Sigmoid colon (tissue), 6 donors: ENCODE measurements at regions not wholly inside any gene's neighbourhood (a gene's known extent, or its start where the extent isn't known, plus 50 kb on each side); places are given as distances from the start of the nearest gene placed in this dataset.

Experiments
- DNase-seq: peaks from one replicate; pipeline ENCODE4 v3.0.0-alpha.2; 2019
- H3K27ac ChIP-seq, 4 donors: fragments of 200-600 bp; sonication (generic); one replicate each; pipeline ENCODE4 v1.5.1; 2016 to 2019; ENCODE audit warnings: mild to moderate bottlenecking in 1 of 4
- H3K27me3 ChIP-seq, 3 donors: fragments of 200-600 bp; sonication (generic); one replicate each; pipeline ENCODE4 v1.5.1; 2019; ENCODE audit warnings: mild to moderate bottlenecking in 1 of 3
- H3K36me3 ChIP-seq, 4 donors: fragments of 200-600 bp; sonication (generic); one replicate each; pipeline ENCODE4 v1.5.1; 2016 to 2019
- H3K4me1 ChIP-seq, 4 donors: fragments of 200-600 bp; sonication (generic); one replicate each; pipeline ENCODE4 v1.5.1; 2017 to 2019
- H3K4me3 ChIP-seq, 4 donors: fragments of 200-600 bp; sonication (generic); one replicate each; pipeline ENCODE4 v1.5.1; 2017 to 2019; ENCODE audit warnings: mild to moderate bottlenecking in 2 of 4, moderate library complexity in 1 of 4
- H3K9me3 ChIP-seq, 4 donors: fragments of 200-600 bp in 3 of 4; sonication (generic) in 3 of 4; one replicate each; pipeline versions ENCODE4 v1.5.1 to v1.6.1; 2013 to 2019
- CTCF ChIP-seq, 4 experiments: fragments of 450-650 bp in 3 of 4; fragments of 200-600 bp in 1 of 4; IDR thresholded peaks; one replicate each; pipeline ENCODE4 v1.5.1; 2016 to 2019; ENCODE audit warnings: antibody characterized with exemption in 4 of 4, mild to moderate bottlenecking in 3 of 4, moderate library complexity in 2 of 4
- EP300 ChIP-seq, 4 donors: sonication (generic); formaldehyde crosslinking; IDR thresholded peaks; one replicate each; pipeline ENCODE4 v1.6.1; 2017; ENCODE audit warnings: antibody characterized with exemption in 4 of 4
- POLR2A ChIP-seq, 2 donors: fragments of 450-650 bp; IDR thresholded peaks; one replicate each; pipeline ENCODE4 v1.6.1; 2016; ENCODE audit warnings: antibody characterized with exemption in 2 of 2, mild to moderate bottlenecking in 2 of 2, moderate library complexity in 2 of 2
- POLR2AphosphoS5 ChIP-seq, 4 donors: sonication (generic); formaldehyde crosslinking; IDR thresholded peaks; one replicate each; pipeline ENCODE4 v1.6.1; 2017; ENCODE audit warnings: antibody characterized with exemption in 4 of 4
- WGBS, 2 donors: extraction: QIAGEN DNeasy Blood & Tissue Kit; methylation state at CpG; one replicate each; pipeline ENCODE4 v1.1.7; 2013; 5-methylcytosine and 5-hydroxymethylcytosine counted together
- intact Hi-C: fragments of 100-400 bp; cut with DNase I; formaldehyde crosslinking; loops from one replicate; pipeline ENCODE4 v1.15.1; 2023
- donor health status: healthy with polysubstance abuse.
- donor health status: healthy.

- Histone ChIP-seq H3K4me3 (no peak overlapping the region), H3K9me3 (no peaks in the 10 kb centered on the region), H3K4me1 (no peaks in the 10 kb centered on the region), H3K36me3 (no peaks in the 10 kb centered on the region), H3K27ac (no peak overlapping the region), H3K27me3 (no peaks in the 10 kb centered on the region)
- TF ChIP-seq POLR2AphosphoS5 (IDR thresholded peaks at IDR 0.05) (no peak), CTCF (IDR thresholded peaks at IDR 0.05) (no peak), EP300 (IDR thresholded peaks at IDR 0.05) (no peak), POLR2A (IDR thresholded peaks at IDR 0.05) (no peak)
- intact Hi-C loops = no loop called here
- WGBS, 2 donors = 80 to 94% methylated on average over 2 of the region's 2 CpGs
- no peak for DNase-seq
These were observed 98.3 kb upstream of the SEC61G start for GRCh38 chr7:54857294-54857693.

- no peaks in the 10 kb centered on the region for H3K4me1 ChIP-seq
- H3K27ac ChIP-seq = no peak overlapping the region
- DNase-seq = no peak
- 54 to 78% methylated on average over 3 of the region's 3 CpGs for WGBS, 2 donors
- no peaks in the 10 kb centered on the region for H3K36me3 ChIP-seq
- no peaks in the 10 kb centered on the region for H3K9me3 ChIP-seq
- H3K4me3 ChIP-seq = no peak overlapping the region
- intact Hi-C loops = no loop called here
- TF ChIP-seq POLR2A (IDR thresholded peaks at IDR 0.05) (no peak), CTCF (IDR thresholded peaks at IDR 0.05) (no peak), POLR2AphosphoS5 (IDR thresholded peaks at IDR 0.05) (no peak), EP300 (IDR thresholded peaks at IDR 0.05) (no peak)
- H3K27me3 ChIP-seq = no peaks in the 10 kb centered on the region
These were observed 99.1 kb upstream of the SEC61G start for GRCh38 chr7:54858008-54858692.

GRCh38 chr7:54859066-54859465, 100.1 kb upstream of the SEC61G start:
- Histone ChIP-seq H3K27me3 (no peaks in the 10 kb centered on the region), H3K9me3 (no peaks in the 10 kb centered on the region), H3K36me3 (no peaks in the 10 kb centered on the region), H3K27ac (no peak overlapping the region), H3K4me1 (no peaks in the 10 kb centered on the region), H3K4me3 (no peak overlapping the region)
- no peak for TF ChIP-seq POLR2A (IDR thresholded peaks at IDR 0.05)
- TF ChIP-seq POLR2AphosphoS5 (IDR thresholded peaks at IDR 0.05) = no peak
- no peak for TF ChIP-seq EP300 (IDR thresholded peaks at IDR 0.05)
- no peak for TF ChIP-seq CTCF (IDR thresholded peaks at IDR 0.05)
- no peak for DNase-seq
- intact Hi-C loops = no loop called here

- no peak for TF ChIP-seq EP300 (IDR thresholded peaks at IDR 0.05)
- no peak for TF ChIP-seq POLR2A (IDR thresholded peaks at IDR 0.05)
- TF ChIP-seq POLR2AphosphoS5 (IDR thresholded peaks at IDR 0.05) = no peak
- TF ChIP-seq CTCF (IDR thresholded peaks at IDR 0.05) = no peak
- no peak for DNase-seq
- Histone ChIP-seq H3K36me3 (no peaks in the 10 kb centered on the region), H3K27me3 (no peaks in the 10 kb centered on the region), H3K4me1 (no peaks in the 10 kb centered on the region), H3K4me3 (no peak overlapping the region), H3K27ac (no peak overlapping the region), H3K9me3 (no peaks in the 10 kb centered on the region)
- intact Hi-C loops = no loop called here
- 85 to 90% methylated on average over 4 of the region's 4 CpGs for WGBS, 2 donors
These were observed 100.5 kb upstream of the SEC61G start for GRCh38 chr7:54859545-54859944.
